IMR-90 (cell line): ENCODE measurements at regions not wholly inside any gene's neighbourhood (a gene's known extent, or its start where the extent isn't known, plus 50 kb on each side); places are given as distances from the start of the nearest gene placed in this dataset.

Source experiments
- ATAC-seq: fragments of 200-7000 bp; cut with Tn5 transposase; 2 replicates; pipeline ENCODE4 v1.9.1; 2020; ENCODE audit warnings: low read depth, mild to moderate bottlenecking, moderate library complexity
- BruUV-seq: library from RNA; stranded (reverse); fragments of 400-500 nt; replicated peaks from 2 replicates; lab custom pipeline; 2021; lab: Mats Ljungman, UMichigan
- CTCF ChIA-PET: fragments of 300-600 bp; formaldehyde crosslinking; extraction: SDS; loops from one replicate; lab custom pipeline; 2021; ENCODE audit warnings: antibody characterized with exemption; lab: Yijun Ruan, JAX
- POLR2A ChIA-PET: fragments of 300-600 bp; sonication (Branson Sonifier 250); formaldehyde crosslinking; loops from one replicate; lab custom pipeline; 2022; ENCODE audit warnings: antibody characterized with exemption; ENCODE audit not compliant: unreplicated experiment; lab: Charles Lee
- DNase-seq: peaks from one replicate; pipeline ENCODE4 v3.0.0; 2013
- H2AFZ ChIP-seq: replicated peaks from 2 replicates; pipeline ENCODE3; 2013; ENCODE audit warnings: low read length, mild to moderate bottlenecking; ENCODE audit not compliant: poor library complexity
- H2AK5ac ChIP-seq: 2 replicates; pipeline ENCODE4 v1.6.1; 2013; ENCODE audit warnings: low read depth, low read length, inconsistent platforms
- H2AK9ac ChIP-seq: replicated peaks from 2 replicates; pipeline ENCODE3; 2013; ENCODE audit warnings: mild to moderate bottlenecking, low read depth, low read length, moderate library complexity; ENCODE audit not compliant: poor library complexity
- H2BK120ac ChIP-seq: 2 replicates; pipeline ENCODE4 v1.6.1; 2013; ENCODE audit warnings: low read depth, low read length, inconsistent platforms
- H2BK15ac ChIP-seq: 3 replicates; pipeline ENCODE4 v1.6.1; 2013; ENCODE audit warnings: low read depth, low read length, inconsistent platforms
- H2BK20ac ChIP-seq: 2 replicates; pipeline ENCODE4 v1.6.1; 2013; ENCODE audit warnings: low read depth, mild to moderate bottlenecking, inconsistent platforms, low read length, moderate library complexity
- H2BK5ac ChIP-seq: 2 replicates; pipeline ENCODE4 v1.6.1; 2013; ENCODE audit warnings: mild to moderate bottlenecking, low read depth, low read length, inconsistent platforms; ENCODE audit not compliant: poor library complexity, severe bottlenecking
- H3K14ac ChIP-seq: replicated peaks from 2 replicates; pipeline ENCODE4 v1.6.1; 2013; ENCODE audit warnings: low read depth, low read length, inconsistent platforms
- H3K18ac ChIP-seq: 2 replicates; pipeline ENCODE4 v1.6.1; 2013; ENCODE audit warnings: low read depth, low read length, control low read depth
- H3K23ac ChIP-seq: 2 replicates; pipeline ENCODE4 v1.6.1; 2013; ENCODE audit warnings: low read depth, low read length, inconsistent platforms
- H3K27ac ChIP-seq: 2 replicates; pipeline ENCODE4 v1.5.1; 2013; ENCODE audit warnings: mild to moderate bottlenecking, control low read depth, low read length; ENCODE audit not compliant: insufficient read depth
- H3K27me3 ChIP-seq: 2 replicates; pipeline ENCODE4 v1.6.1; 2013; ENCODE audit warnings: low read length; ENCODE audit not compliant: control insufficient read depth, insufficient read depth
- H3K36me3 ChIP-seq: 2 replicates; pipeline ENCODE4 v1.6.1; 2013; ENCODE audit warnings: low read length, mixed read lengths; ENCODE audit not compliant: control insufficient read depth, insufficient read depth
- H3K4ac ChIP-seq: 2 replicates; pipeline ENCODE4 v1.6.1; 2013; ENCODE audit warnings: low read depth, low read length, inconsistent platforms
- H3K4me1 ChIP-seq: 2 replicates; pipeline ENCODE4 v1.6.1; 2013; ENCODE audit warnings: low read length, mixed read lengths; ENCODE audit not compliant: control insufficient read depth, insufficient read depth
- H3K4me2 ChIP-seq: 2 replicates; pipeline ENCODE4 v1.6.1; 2013; ENCODE audit warnings: low read depth, mild to moderate bottlenecking, control low read depth, low read length, moderate library complexity
- H3K4me3 ChIP-seq: 2 replicates; pipeline ENCODE4 v1.5.1; 2013; ENCODE audit warnings: low read depth, mild to moderate bottlenecking, control low read depth, low read length, moderate library complexity; ENCODE audit not compliant: insufficient read depth
- H3K56ac ChIP-seq: 2 replicates; pipeline ENCODE4 v1.6.1; 2013; ENCODE audit warnings: low read length, inconsistent platforms; ENCODE audit not compliant: insufficient read depth; ENCODE audit errors: extremely low read depth
- H3K79me1 ChIP-seq, 2 experiments: 2 replicates each; pipeline ENCODE4 v1.6.1; 2013; ENCODE audit warnings: low read length in 2 of 2, inconsistent platforms in 1 of 2, low read depth in 1 of 2
- H3K9ac ChIP-seq: 2 replicates; pipeline ENCODE4 v1.6.1; 2013; ENCODE audit warnings: low read depth, low read length, control low read depth
- H3K9me1 ChIP-seq: 2 replicates; pipeline ENCODE4 v1.6.1; 2013; ENCODE audit warnings: low read length, inconsistent platforms; ENCODE audit not compliant: insufficient read depth
- H3K9me3 ChIP-seq: 2 replicates; pipeline ENCODE4 v1.6.1; 2013; ENCODE audit warnings: low read length; ENCODE audit not compliant: control insufficient read depth, insufficient read depth
- H4K20me1 ChIP-seq: 2 replicates; pipeline ENCODE4 v1.6.1; 2013; ENCODE audit warnings: low read length, inconsistent platforms; ENCODE audit not compliant: insufficient read depth
- H4K5ac ChIP-seq: 2 replicates; pipeline ENCODE4 v1.6.1; 2013; ENCODE audit warnings: mild to moderate bottlenecking, low read depth, low read length, control low read depth
- H4K8ac ChIP-seq, 2 experiments: 2 replicates each; pipeline ENCODE4 v1.6.1; 2013; ENCODE audit warnings: low read depth in 2 of 2, low read length in 2 of 2, control low read depth in 1 of 2, inconsistent platforms in 1 of 2
- H4K91ac ChIP-seq: 2 replicates; pipeline ENCODE4 v1.6.1; 2013; ENCODE audit warnings: low read depth, low read length, inconsistent platforms; ENCODE audit not compliant: insufficient read depth
- BHLHE40 ChIP-seq: fragments of 150-350 bp; IDR thresholded peaks from 2 replicates; pipeline ENCODE4 v1.6.1; 2016; ENCODE audit warnings: mild to moderate bottlenecking, low read depth, low read length
- CTCF ChIP-seq: conservative IDR thresholded peaks from 2 replicates; pipeline ENCODE4 v1.5.1; 2012; ENCODE audit warnings: mild to moderate bottlenecking, low read depth, low read length, improper control_type of control experiment
- NFE2L2 ChIP-seq: fragments of 150-350 bp; IDR thresholded peaks from 2 replicates; pipeline ENCODE4 v1.6.1; 2016; ENCODE audit warnings: low read depth, mild to moderate bottlenecking, low read length
- RAD21 ChIP-seq: IDR thresholded peaks from 2 replicates; pipeline ENCODE4 v1.6.1; 2012; ENCODE audit warnings: low read length, improper control_type of control experiment
- RFX5 ChIP-seq: IDR thresholded peaks from 2 replicates; pipeline ENCODE4 v1.8.0; 2012; ENCODE audit warnings: low read depth, mild to moderate bottlenecking, low read length, moderate library complexity
- USF2 ChIP-seq: fragments of 150-350 bp; IDR thresholded peaks from 2 replicates; pipeline ENCODE4 v1.6.1; 2017; ENCODE audit warnings: mild to moderate bottlenecking, antibody characterized with exemption, low read length, low read depth
- WGBS, 2 experiments: methylation state at CpG; one replicate each; pipeline versions ENCODE4 v1.1.5 to v1.1.7; 2013; ENCODE audit warnings: missing lambda C conversion rate in 2 of 2; ENCODE audit not compliant: insufficient read length in 1 of 2; ENCODE audit errors: extremely low coverage in 2 of 2; 5-methylcytosine and 5-hydroxymethylcytosine counted together
- dilution Hi-C: fragments of 300-500 bp; cut with HindIII; formaldehyde crosslinking; loops from one replicate; pipeline ENCODE4 v1.14.3; 2018; ENCODE audit warnings: low sequenced_read_pairs; ENCODE audit not compliant: unreplicated experiment
- in situ Hi-C: fragments of 300-500 bp; cut with MboI; formaldehyde crosslinking; loops from 3 replicates; pipeline ENCODE4 v1.14.3; 2019; ENCODE audit warnings: low sequenced_read_pairs, inconsistent platforms, mixed read lengths
- intact Hi-C: fragments of 100-400 bp; cut with micrococcal nuclease; formaldehyde crosslinking; loops from 2 replicates; pipeline ENCODE4 v1.10.0; 2022

GRCh38 chr21:16116069-16116468 lies 386.3 kb downstream of the USP25 start:
- H2AK5ac ChIP-seq: peak overlapping the region; percentile 11; the same call in 1 of the 2 replicates
- intact Hi-C loops (no loop called here), dilution Hi-C loops (no loop called here), in situ Hi-C loops (no loop called here)
- no peak for TF ChIP-seq CTCF
- no peak for TF ChIP-seq BHLHE40
- TF ChIP-seq USF2: no peak
- no peak for TF ChIP-seq NFE2L2
- no peak for TF ChIP-seq RAD21
- peak; percentile 88 for TF ChIP-seq RFX5
- no peaks in the 10 kb centered on the region for H3K9me1 ChIP-seq
- no peaks in the 10 kb centered on the region for H3K79me1 ChIP-seq
- no CpG with 5 or more reads among the region's 2 CpGs for WGBS, 2 experiments
- no peak overlapping the region for H3K9ac ChIP-seq
- ChIA-PET POLR2A (interaction anchor here (0.7 kb wide), 1 partner anchor 31 kb away, joined by 4 read pairs; no protein-coding TSS in a partner anchor), CTCF (interaction anchor here (1.0 kb wide), 1 partner anchor 18 kb away, joined by 7 read pairs; no protein-coding TSS in a partner anchor)
- H3K4me1 ChIP-seq: peaks cover 6% of the 10 kb centered on the region
- peak overlapping the region; percentile 41 to 49; a peak in 2 of 4 replicates for H4K8ac ChIP-seq
- no peaks in the 10 kb centered on the region for H3K27me3 ChIP-seq
- H3K56ac ChIP-seq: no peak overlapping the region
- no peak overlapping the region for H3K4me3 ChIP-seq
- no peak for ATAC-seq
- H3K18ac ChIP-seq: peak overlapping the region; percentile 96
- DNase-seq: no peak
- H4K20me1 ChIP-seq: no peaks in the 10 kb centered on the region
- H3K27ac ChIP-seq: peak overlapping the region; percentile 35; the same call in 1 of the 2 replicates
- no peak overlapping the region; the same call in 1 of the 2 replicates for H4K91ac ChIP-seq
- peak overlapping the region; percentile 67; the same call in 1 of the 2 replicates for H2BK20ac ChIP-seq
- BruUV-seq: no TSS peak
- no peaks in the 10 kb centered on the region for H3K36me3 ChIP-seq
- H3K23ac ChIP-seq: no peak overlapping the region
- H2BK15ac ChIP-seq: peak overlapping the region; percentile 32; the same call in 1 of the 3 replicates
- H3K4ac ChIP-seq: peak overlapping the region; percentile 37; the same call in 1 of the 2 replicates
- no peak overlapping the region for H3K4me2 ChIP-seq
- peak overlapping the region; percentile 62; the same call in 1 of the 2 replicates for H2BK120ac ChIP-seq
- H3K14ac ChIP-seq: peak overlapping the region; percentile 38; the same call in 1 of the 2 replicates
- no peak overlapping the region for H2AK9ac ChIP-seq
- H2AFZ ChIP-seq: no peak overlapping the region
- H2BK5ac ChIP-seq: peak overlapping the region; percentile 76
- H4K5ac ChIP-seq: peak overlapping the region; percentile 98
- H3K9me3 ChIP-seq: no peaks in the 10 kb centered on the region
